ENCODE measurements at regions not wholly inside any gene's neighbourhood (a gene's known extent, or its start where the extent isn't known, plus 50 kb on each side); places are given as distances from the start of the nearest gene placed in this dataset.
A peak's percentile ranks its signal among the peaks of the same experiment; 100 is the strongest.

DNA sequence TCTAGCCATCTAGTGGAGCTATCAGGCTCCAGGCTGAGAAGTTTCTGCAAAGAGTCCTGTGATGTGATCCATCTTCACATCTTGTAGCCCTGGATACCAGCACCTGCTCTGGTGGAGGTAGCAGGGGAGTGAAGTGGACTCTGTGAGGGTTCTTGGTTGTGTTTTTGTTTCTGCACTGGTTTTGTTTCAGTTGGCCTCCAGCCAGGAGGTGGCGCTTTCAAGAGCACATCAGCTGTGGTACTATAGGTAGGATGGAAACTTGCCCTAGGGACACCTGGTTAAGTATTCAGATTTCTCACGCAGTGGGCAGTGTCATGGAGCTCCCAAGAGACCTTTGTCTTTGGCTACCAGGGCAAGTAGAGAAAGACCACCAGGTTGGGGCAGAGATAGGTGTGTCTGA is 257.5 kb upstream of the SLC7A11 start:
- no peak for DNase-seq (ENCODE audit: low spot score)
- no peak for TF ChIP-seq CTCF (conservative IDR thresholded peaks at IDR 0.05; ENCODE audit: low read depth)
- H3K27ac ChIP-seq: no peak overlapping the region
- POLR2A ChIA-PET (ENCODE audit: low non-redundant PET): no interaction called here
- CTCF ChIA-PET: no interaction called here

- no peak overlapping the region for H3K27ac ChIP-seq
- TF ChIP-seq CTCF (conservative IDR thresholded peaks at IDR 0.05; ENCODE audit: low read depth): no peak
- peak; percentile 10 for DNase-seq (ENCODE audit: low spot score)
- POLR2A ChIA-PET (ENCODE audit: low non-redundant PET): no interaction called here
- CTCF ChIA-PET: no interaction called here
These were observed 252.8 kb upstream of the SLC7A11 start for GRCh38 chr4:138494931-138495330.

- no peak for TF ChIP-seq CTCF (conservative IDR thresholded peaks at IDR 0.05; ENCODE audit: low read depth)
- no peak for DNase-seq (ENCODE audit: low spot score)
- ChIA-PET POLR2A (ENCODE audit: low non-redundant PET) (no interaction called here), CTCF (interaction anchor here (0.7 kb wide), 2 partner anchors 13 to 690 kb away, joined by 3 to 4 read pairs; no protein-coding TSS in a partner anchor)
- no peak overlapping the region for H3K27ac ChIP-seq
These were observed 252.0 kb upstream of the SLC7A11 start for GRCh38 chr4:138494116-138494515.

DNA sequence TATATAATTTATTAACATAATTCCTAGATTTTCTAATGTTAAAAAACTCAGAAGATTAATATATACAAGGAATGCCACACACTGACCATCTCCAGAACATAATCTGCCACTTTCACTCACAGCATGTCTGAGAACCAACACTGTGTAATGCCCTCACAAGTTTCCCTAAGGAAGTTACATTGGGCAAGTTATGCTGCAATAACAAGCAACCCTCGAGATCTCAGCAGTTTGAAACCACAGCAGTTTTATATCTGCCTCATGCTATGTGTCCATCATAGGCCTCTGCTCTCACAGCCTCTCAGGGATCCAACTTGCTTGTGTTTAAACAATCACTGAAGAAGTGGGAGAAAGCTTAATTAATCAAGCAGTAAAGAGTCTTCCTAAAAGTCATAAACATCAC is 250.0 kb upstream of the SLC7A11 start:
- H3K27ac ChIP-seq: no peak overlapping the region
- ChIA-PET POLR2A (ENCODE audit: low non-redundant PET) (no interaction called here), CTCF (no interaction called here)
- DNase-seq (ENCODE audit: low spot score): no peak
- TF ChIP-seq CTCF (conservative IDR thresholded peaks at IDR 0.05; ENCODE audit: low read depth): no peak

GRCh38 chr4:138488533-138488932 is 246.4 kb upstream of the SLC7A11 start:
- no peak for DNase-seq (ENCODE audit: low spot score)
- TF ChIP-seq CTCF (conservative IDR thresholded peaks at IDR 0.05; ENCODE audit: low read depth): no peak
- H3K27ac ChIP-seq: no peak overlapping the region
- ChIA-PET POLR2A (ENCODE audit: low non-redundant PET) (no interaction called here), CTCF (no interaction called here)

- no peak for TF ChIP-seq CTCF (conservative IDR thresholded peaks at IDR 0.05; ENCODE audit: low read depth)
- POLR2A ChIA-PET (ENCODE audit: low non-redundant PET): no interaction called here
- DNase-seq (ENCODE audit: low spot score): no peak
- no peak overlapping the region for H3K27ac ChIP-seq
- CTCF ChIA-PET: interaction anchor here (0.6 to 0.7 kb wide), 3 partner anchors 171 to 1344 kb away, joined by 3 read pairs; no protein-coding TSS in a partner anchor
These were observed 245.5 kb upstream of the SLC7A11 start for GRCh38 chr4:138487670-138488069.

DNA sequence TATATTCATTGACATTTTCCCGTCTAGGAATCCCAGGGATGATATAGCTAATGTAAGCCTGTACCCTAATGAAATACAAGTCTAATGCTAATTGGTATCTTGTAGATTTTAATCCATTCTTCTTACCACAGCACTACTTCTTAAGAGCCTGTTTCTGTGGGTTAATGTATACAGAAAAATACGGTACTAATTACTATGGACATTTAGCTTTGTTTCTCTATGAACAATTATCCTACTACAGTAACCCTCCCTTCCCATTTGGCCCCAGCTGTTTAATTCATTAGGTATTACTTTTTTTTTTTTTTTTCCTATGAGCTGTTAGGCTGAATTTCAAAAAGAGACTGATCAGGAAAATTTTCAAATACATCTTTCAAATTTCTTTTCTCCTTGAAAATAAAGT is 245.1 kb upstream of the SLC7A11 start:
- DNase-seq (ENCODE audit: low spot score): no peak
- no peak for TF ChIP-seq CTCF (conservative IDR thresholded peaks at IDR 0.05; ENCODE audit: low read depth)
- CTCF ChIA-PET: interaction anchor here (0.6 to 0.7 kb wide), 3 partner anchors 171 to 1344 kb away, joined by 3 read pairs; no protein-coding TSS in a partner anchor
- H3K27ac ChIP-seq: no peak overlapping the region
- POLR2A ChIA-PET (ENCODE audit: low non-redundant PET): no interaction called here
